ENCODE measurements at regions not wholly inside any gene's neighbourhood (a gene's known extent, or its start where the extent isn't known, plus 50 kb on each side); places are given as distances from the start of the nearest gene placed in this dataset.
A peak's percentile ranks its signal among the peaks of the same experiment; 100 is the strongest.

DNA sequence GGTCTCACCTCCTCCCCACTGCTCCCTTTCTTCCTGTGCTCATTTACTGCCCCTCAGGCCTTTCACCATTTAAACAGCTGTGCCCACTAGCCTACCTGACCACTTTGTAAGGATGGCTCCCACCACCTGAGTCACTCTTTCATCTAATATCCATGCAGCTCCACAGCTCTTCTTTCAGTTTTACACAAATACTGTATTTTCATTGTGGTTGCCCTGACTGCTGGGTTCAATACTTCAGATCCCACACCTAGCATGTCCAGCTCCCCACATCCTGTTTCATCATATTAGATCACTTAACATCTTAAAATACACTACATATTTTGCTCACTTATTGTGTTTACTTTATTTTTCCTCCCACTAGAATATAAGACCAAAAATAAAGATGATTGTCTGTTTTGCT, 1110.6 kb downstream of the TSN start:
- Histone ChIP-seq H3K36me3 (ENCODE audit: control insufficient read depth, insufficient read depth, low read length) (no peaks in the 10 kb centered on the region), H3K27me3 (ENCODE audit: control insufficient read depth, insufficient read depth, low read length) (no peaks in the 10 kb centered on the region), H3K4me3 (ENCODE audit: low read depth, low read length) (no peak overlapping the region)
- no peak for DNase-seq (ENCODE audit: low read depth)
- no peak for FAIRE-seq
- TF ChIP-seq CTCF (IDR thresholded peaks at IDR 0.05; ENCODE audit: insufficient read depth, low read length, severe bottlenecking) = no peak

DNA sequence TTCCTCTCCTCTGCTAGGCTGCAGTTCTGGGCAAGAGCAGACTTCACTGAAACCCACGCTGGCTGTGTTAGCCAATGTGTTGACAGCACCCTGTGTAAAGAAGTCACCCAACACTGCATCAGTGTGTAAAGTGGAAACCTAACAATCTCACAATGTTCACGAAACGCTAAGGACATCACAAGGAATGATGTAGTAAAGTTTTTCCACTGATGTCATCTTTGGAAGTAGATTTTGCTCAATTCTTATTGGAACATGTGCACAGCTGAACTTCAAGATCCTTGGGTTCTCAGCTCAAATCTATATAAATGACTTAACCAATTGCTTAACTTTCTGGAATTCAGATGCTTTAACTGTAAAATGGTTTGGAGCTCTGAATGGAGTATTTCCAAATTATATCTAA, 1112.5 kb downstream of the TSN start:
- FAIRE-seq = no peak
- Histone ChIP-seq H3K27me3 (ENCODE audit: control insufficient read depth, insufficient read depth, low read length) (no peaks in the 10 kb centered on the region), H3K4me3 (ENCODE audit: low read depth, low read length) (no peak overlapping the region), H3K36me3 (ENCODE audit: control insufficient read depth, insufficient read depth, low read length) (no peaks in the 10 kb centered on the region)
- no peak for TF ChIP-seq CTCF (IDR thresholded peaks at IDR 0.05; ENCODE audit: insufficient read depth, low read length, severe bottlenecking)
- DNase-seq (ENCODE audit: low read depth) = no peak

- FAIRE-seq = no peak
- TF ChIP-seq CTCF (IDR thresholded peaks at IDR 0.05; ENCODE audit: insufficient read depth, low read length, severe bottlenecking) = no peak
These were observed 1113.3 kb downstream of the TSN start for GRCh38 chr2:122868646-122869275.

DNA sequence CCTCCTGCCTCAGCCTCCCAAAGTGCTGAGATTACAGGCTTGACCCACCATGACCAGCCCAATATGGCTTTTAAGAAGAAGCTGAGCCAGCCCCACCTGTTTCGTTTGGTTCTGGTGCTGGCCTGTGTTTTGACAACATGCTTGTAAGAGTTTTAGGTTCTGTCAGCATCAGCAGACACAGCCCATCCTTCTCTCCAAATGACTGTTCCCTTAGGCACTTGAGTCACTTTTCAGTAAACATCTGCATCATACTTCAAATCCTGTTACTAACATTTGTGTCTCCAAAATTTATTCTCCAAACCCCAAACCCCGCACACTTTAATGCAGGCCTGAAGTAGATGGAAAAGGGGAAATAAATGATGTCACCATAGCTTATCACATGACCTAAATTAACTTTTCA, 1118.5 kb downstream of the TSN start:
- TF ChIP-seq CTCF (IDR thresholded peaks at IDR 0.05; ENCODE audit: insufficient read depth, low read length, severe bottlenecking) = no peak
- Histone ChIP-seq H3K36me3 (ENCODE audit: control insufficient read depth, insufficient read depth, low read length) (no peaks in the 10 kb centered on the region), H3K4me3 (ENCODE audit: low read depth, low read length) (no peak overlapping the region), H3K27me3 (ENCODE audit: control insufficient read depth, insufficient read depth, low read length) (no peaks in the 10 kb centered on the region)
- peak; percentile 6 for DNase-seq (ENCODE audit: low read depth)
- FAIRE-seq = no peak

More at GRCh38 chr2:122868646-122869275, 1113.3 kb downstream of the TSN start:
- Histone ChIP-seq H3K27me3 (ENCODE audit: control insufficient read depth, insufficient read depth, low read length) (no peaks in the 10 kb centered on the region), H3K36me3 (ENCODE audit: control insufficient read depth, insufficient read depth, low read length) (no peaks in the 10 kb centered on the region), H3K4me3 (ENCODE audit: low read depth, low read length) (no peak overlapping the region)
- DNase-seq (ENCODE audit: low read depth) = no peak

DNA sequence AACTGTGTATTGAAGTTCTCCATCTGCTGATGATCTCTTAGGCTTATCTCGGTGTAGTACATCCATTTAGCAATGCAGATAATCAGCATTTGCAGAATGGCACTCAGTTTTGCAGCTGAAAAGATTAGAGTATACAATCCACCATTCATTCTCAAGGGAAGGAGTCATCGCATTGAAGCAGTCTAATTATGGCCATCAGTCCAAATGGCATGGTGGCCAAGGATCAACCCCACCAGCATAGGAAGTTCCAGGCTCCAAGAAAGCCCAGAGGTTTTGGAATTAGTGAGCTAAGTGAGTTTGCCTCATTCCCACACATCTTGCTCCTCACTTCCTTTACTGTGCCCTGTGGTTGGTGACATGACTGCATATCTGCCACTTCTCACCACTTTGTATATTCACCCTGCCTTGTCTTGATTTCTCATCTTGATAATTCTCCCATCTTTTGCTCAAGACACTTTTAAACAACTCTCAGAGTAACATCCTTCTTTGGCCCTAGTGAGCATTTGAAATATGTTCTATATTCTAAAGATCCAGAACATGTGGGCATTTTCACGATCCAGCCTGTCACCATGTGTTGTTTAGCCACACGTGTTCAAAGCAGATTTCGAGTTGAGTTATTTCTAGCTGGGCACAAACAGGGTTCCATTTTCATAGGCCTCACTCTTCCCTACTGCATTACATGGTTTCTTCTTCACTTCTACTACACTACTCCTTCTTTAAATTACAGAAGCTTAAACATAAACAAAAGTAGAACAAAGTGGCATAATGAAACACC, 1119.8 kb downstream of the TSN start:
- TF ChIP-seq CTCF (IDR thresholded peaks at IDR 0.05; ENCODE audit: insufficient read depth, low read length, severe bottlenecking) = no peak
- H3K4me3 ChIP-seq (ENCODE audit: low read depth, low read length) = no peak overlapping the region
- FAIRE-seq = peak; percentile 82
- no peaks in the 10 kb centered on the region for H3K27me3 ChIP-seq (ENCODE audit: control insufficient read depth, insufficient read depth, low read length)
- DNase-seq (ENCODE audit: low read depth) = no peak
- H3K36me3 ChIP-seq (ENCODE audit: control insufficient read depth, insufficient read depth, low read length) = no peaks in the 10 kb centered on the region

Measured in bronchial epithelial cell (primary cell).